ENCODE measurements at regions not wholly inside any gene's neighbourhood (a gene's known extent, or its start where the extent isn't known, plus 50 kb on each side); places are given as distances from the start of the nearest gene placed in this dataset.

DNA sequence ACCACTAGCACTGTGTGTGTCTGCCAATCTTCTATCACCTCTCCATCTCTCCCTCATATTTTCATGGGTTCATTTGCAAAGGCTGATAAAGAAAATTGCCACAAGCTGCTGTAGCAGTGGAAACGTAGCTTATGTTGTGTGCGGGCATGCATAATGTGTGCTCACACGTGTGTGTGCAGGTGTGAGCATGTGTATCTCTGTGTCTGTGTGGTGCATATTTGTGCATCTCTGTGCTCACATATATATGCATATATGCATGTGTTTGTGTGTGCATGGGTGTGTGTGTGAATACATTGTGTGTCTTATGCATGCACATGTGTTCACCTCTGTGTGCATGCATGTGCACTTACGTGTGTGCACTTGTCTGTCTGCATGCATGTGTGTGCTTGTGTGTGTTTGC, 181.8 kb upstream of the UBL3 start:
- Histone ChIP-seq H3K36me3 (ENCODE audit: control insufficient read depth, insufficient read depth, low read length) (no peaks in the 10 kb centered on the region), H3K4me1 (replicated peaks in 1 of 2; ENCODE audit: control insufficient read depth in 2 of 2, insufficient read depth in 2 of 2, low read length in 2 of 2) (no peaks in the 10 kb centered on the region), H3K27ac (ENCODE audit: extremely low read depth, low read depth, low read length) (no peak overlapping the region), H4K20me1 (replicated peaks; ENCODE audit: control insufficient read depth, insufficient read depth, low read length) (no peaks in the 10 kb centered on the region), H3K9ac (ENCODE audit: insufficient read depth in 1 of 2, low read depth in 2 of 2, low read length in 2 of 2) (no peak overlapping the region), H3K4me3 (no peak overlapping the region), H3K9me1 (ENCODE audit: control insufficient read depth, insufficient read depth, low read length) (no peaks in the 10 kb centered on the region), H3K9me3 (replicated peaks; ENCODE audit: control insufficient read depth, insufficient read depth, low read depth, low read length) (no peaks in the 10 kb centered on the region), H2AFZ (ENCODE audit: low read depth, low read length) (no peak overlapping the region), H3K79me2 (ENCODE audit: control insufficient read depth, insufficient read depth, low read length) (no peaks in the 10 kb centered on the region), H3K27me3 (ENCODE audit: control insufficient read depth in 2 of 2, insufficient read depth in 2 of 2, low read length in 2 of 2) (peaks cover 0 to 6% of the 10 kb centered on the region in 2 experiments; a peak in 2 of 5 replicates), H3K4me2 (ENCODE audit: insufficient read depth, low read length) (no peak overlapping the region)
- no TSS peak for BruUV-seq (replicated peaks)
- ATAC-seq: no peak
- 0% methylated on average over 3 of the region's 4 CpGs for WGBS (ENCODE audit: insufficient coverage, low coverage, missing lambda C conversion rate)
- FAIRE-seq: no peak
- no peak for DNase-seq (ENCODE audit: extremely low read depth in 1 of 4, low spot score in 3 of 4)
- ChIA-PET POLR2A (no interaction called here), CTCF (ENCODE audit: low intra/inter-chr PET ratio) (no interaction called here)
- in situ Hi-C loops (cut with MboI) (no loop called here), intact Hi-C loops (cut with micrococcal nuclease) (no loop called here)
- TF ChIP-seq SMAD4 (CRISPR knock-in tag; conservative IDR thresholded peaks at IDR 0.05): no peak
- TF ChIP-seq PML (IDR thresholded peaks at IDR 0.05; ENCODE audit: low read length): no peak
- no peak for TF ChIP-seq SLC30A9 (CRISPR knock-in tag; IDR thresholded peaks at IDR 0.05)
- TF ChIP-seq NELFE (IDR thresholded peaks at IDR 0.05; ENCODE audit: insufficient read depth, insufficient read length): no peak
- TF ChIP-seq, protein P1, sequence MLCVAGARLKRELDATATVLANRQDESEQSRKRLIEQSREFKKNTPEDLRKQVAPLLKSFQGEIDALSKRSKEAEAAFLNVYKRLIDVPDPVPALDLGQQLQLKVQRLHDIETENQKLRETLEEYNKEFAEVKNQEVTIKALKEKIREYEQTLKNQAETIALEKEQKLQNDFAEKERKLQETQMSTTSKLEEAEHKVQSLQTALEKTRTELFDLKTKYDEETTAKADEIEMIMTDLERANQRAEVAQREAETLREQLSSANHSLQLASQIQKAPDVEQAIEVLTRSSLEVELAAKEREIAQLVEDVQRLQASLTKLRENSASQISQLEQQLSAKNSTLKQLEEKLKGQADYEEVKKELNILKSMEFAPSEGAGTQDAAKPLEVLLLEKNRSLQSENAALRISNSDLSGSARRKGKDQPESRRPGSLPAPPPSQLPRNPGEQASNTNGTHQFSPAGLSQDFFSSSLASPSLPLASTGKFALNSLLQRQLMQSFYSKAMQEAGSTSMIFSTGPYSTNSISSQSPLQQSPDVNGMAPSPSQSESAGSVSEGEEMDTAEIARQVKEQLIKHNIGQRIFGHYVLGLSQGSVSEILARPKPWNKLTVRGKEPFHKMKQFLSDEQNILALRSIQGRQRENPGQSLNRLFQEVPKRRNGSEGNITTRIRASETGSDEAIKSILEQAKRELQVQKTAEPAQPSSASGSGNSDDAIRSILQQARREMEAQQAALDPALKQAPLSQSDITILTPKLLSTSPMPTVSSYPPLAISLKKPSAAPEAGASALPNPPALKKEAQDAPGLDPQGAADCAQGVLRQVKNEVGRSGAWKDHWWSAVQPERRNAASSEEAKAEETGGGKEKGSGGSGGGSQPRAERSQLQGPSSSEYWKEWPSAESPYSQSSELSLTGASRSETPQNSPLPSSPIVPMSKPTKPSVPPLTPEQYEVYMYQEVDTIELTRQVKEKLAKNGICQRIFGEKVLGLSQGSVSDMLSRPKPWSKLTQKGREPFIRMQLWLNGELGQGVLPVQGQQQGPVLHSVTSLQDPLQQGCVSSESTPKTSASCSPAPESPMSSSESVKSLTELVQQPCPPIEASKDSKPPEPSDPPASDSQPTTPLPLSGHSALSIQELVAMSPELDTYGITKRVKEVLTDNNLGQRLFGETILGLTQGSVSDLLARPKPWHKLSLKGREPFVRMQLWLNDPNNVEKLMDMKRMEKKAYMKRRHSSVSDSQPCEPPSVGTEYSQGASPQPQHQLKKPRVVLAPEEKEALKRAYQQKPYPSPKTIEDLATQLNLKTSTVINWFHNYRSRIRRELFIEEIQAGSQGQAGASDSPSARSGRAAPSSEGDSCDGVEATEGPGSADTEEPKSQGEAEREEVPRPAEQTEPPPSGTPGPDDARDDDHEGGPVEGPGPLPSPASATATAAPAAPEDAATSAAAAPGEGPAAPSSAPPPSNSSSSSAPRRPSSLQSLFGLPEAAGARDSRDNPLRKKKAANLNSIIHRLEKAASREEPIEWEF (CRISPR knock-in tag; IDR thresholded peaks at IDR 0.05): no peak
- TF ChIP-seq, protein P2, sequence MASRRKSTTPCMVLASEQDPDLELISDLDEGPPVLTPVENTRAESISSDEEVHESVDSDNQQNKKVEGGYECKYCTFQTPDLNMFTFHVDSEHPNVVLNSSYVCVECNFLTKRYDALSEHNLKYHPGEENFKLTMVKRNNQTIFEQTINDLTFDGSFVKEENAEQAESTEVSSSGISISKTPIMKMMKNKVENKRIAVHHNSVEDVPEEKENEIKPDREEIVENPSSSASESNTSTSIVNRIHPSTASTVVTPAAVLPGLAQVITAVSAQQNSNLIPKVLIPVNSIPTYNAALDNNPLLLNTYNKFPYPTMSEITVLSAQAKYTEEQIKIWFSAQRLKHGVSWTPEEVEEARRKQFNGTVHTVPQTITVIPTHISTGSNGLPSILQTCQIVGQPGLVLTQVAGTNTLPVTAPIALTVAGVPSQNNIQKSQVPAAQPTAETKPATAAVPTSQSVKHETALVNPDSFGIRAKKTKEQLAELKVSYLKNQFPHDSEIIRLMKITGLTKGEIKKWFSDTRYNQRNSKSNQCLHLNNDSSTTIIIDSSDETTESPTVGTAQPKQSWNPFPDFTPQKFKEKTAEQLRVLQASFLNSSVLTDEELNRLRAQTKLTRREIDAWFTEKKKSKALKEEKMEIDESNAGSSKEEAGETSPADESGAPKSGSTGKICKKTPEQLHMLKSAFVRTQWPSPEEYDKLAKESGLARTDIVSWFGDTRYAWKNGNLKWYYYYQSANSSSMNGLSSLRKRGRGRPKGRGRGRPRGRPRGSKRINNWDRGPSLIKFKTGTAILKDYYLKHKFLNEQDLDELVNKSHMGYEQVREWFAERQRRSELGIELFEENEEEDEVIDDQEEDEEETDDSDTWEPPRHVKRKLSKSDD (conservative IDR thresholded peaks at IDR 0.05; ENCODE audit: low read length): no peak
- TF ChIP-seq ZNF830 (CRISPR knock-in tag; IDR thresholded peaks at IDR 0.05): no peak
- TF ChIP-seq, protein P3, sequence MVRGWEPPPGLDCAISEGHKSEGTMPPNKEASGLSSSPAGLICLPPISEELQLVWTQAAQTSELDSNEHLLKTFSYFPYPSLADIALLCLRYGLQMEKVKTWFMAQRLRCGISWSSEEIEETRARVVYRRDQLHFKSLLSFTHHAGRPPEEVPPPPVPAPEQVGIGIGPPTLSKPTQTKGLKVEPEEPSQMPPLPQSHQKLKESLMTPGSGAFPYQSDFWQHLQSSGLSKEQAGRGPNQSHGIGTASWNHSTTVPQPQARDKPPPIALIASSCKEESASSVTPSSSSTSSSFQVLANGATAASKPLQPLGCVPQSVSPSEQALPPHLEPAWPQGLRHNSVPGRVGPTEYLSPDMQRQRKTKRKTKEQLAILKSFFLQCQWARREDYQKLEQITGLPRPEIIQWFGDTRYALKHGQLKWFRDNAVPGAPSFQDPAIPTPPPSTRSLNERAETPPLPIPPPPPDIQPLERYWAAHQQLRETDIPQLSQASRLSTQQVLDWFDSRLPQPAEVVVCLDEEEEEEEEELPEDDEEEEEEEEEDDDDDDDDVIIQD (CRISPR knock-in tag; IDR thresholded peaks at IDR 0.05): no peak
- TF ChIP-seq FOXJ3 (CRISPR knock-in tag; IDR thresholded peaks at IDR 0.05): no peak
- TF ChIP-seq, protein P4, sequence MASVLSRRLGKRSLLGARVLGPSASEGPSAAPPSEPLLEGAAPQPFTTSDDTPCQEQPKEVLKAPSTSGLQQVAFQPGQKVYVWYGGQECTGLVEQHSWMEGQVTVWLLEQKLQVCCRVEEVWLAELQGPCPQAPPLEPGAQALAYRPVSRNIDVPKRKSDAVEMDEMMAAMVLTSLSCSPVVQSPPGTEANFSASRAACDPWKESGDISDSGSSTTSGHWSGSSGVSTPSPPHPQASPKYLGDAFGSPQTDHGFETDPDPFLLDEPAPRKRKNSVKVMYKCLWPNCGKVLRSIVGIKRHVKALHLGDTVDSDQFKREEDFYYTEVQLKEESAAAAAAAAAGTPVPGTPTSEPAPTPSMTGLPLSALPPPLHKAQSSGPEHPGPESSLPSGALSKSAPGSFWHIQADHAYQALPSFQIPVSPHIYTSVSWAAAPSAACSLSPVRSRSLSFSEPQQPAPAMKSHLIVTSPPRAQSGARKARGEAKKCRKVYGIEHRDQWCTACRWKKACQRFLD (CRISPR knock-in tag; IDR thresholded peaks at IDR 0.05): no peak
- no peak for TF ChIP-seq HSF4 (CRISPR knock-in tag; IDR thresholded peaks at IDR 0.05; ENCODE audit: borderline replicate concordance)
- TF ChIP-seq MEF2D (tag; conservative IDR thresholded peaks at IDR 0.05; ENCODE audit: low read depth): no peak
- no peak for TF ChIP-seq NFATC3 (IDR thresholded peaks at IDR 0.05)
